ENCODE measurements at regions not wholly inside any gene's neighbourhood (a gene's known extent, or its start where the extent isn't known, plus 50 kb on each side); places are given as distances from the start of the nearest gene placed in this dataset.

DNA sequence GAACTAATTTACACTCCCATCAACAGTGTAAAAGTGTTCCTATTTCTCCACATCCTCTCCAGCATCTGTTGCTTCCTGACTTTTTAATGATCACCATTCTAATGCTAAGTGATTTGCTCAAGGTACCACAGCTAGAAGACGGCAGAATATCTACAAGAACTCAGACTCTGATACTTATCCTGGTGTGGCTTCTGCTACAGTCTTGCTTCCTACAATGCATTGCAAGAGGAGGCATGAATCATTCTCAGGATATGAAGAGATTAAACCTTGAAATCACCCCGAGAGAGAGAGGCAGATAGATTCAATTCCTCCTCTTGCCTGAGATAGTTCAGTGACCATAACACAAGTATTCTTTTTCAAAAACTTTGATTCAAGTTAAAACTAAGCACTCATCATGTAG, 306.4 kb downstream of the TBC1D4 start:
- no peak for TF ChIP-seq EZH2 (IDR thresholded peaks at IDR 0.05; ENCODE audit: low read length, missing control alignments)
- TF ChIP-seq, protein P1, sequence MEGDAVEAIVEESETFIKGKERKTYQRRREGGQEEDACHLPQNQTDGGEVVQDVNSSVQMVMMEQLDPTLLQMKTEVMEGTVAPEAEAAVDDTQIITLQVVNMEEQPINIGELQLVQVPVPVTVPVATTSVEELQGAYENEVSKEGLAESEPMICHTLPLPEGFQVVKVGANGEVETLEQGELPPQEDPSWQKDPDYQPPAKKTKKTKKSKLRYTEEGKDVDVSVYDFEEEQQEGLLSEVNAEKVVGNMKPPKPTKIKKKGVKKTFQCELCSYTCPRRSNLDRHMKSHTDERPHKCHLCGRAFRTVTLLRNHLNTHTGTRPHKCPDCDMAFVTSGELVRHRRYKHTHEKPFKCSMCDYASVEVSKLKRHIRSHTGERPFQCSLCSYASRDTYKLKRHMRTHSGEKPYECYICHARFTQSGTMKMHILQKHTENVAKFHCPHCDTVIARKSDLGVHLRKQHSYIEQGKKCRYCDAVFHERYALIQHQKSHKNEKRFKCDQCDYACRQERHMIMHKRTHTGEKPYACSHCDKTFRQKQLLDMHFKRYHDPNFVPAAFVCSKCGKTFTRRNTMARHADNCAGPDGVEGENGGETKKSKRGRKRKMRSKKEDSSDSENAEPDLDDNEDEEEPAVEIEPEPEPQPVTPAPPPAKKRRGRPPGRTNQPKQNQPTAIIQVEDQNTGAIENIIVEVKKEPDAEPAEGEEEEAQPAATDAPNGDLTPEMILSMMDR (conservative IDR thresholded peaks at IDR 0.05 in 1 of 2, IDR thresholded peaks at IDR 0.05 in 1 of 2; ENCODE audit: low read depth in 1 of 2, low read length in 2 of 2) = no peak

Data from fibroblast of lung (primary cell).